H1 (cell line): ENCODE measurements at regions not wholly inside any gene's neighbourhood (a gene's known extent, or its start where the extent isn't known, plus 50 kb on each side); places are given as distances from the start of the nearest gene placed in this dataset.

Experiments used
- ASH2L ChIP-seq: fragments of 200-600, 300-600 bp; sonication (generic); IDR thresholded peaks from one replicate; pipeline ENCODE4 v1.7.1; 2017; ENCODE audit warnings: low read length
- BCL11A ChIP-seq, 2 experiments: IDR thresholded peaks; one replicate each; pipeline ENCODE4 v1.6.1; 2011; ENCODE audit warnings: low read depth in 2 of 2, low read length in 2 of 2, mild to moderate bottlenecking in 2 of 2
- FOSL1 ChIP-seq: IDR thresholded peaks from 2 replicates; pipeline ENCODE4 v1.6.1; 2011; ENCODE audit warnings: mild to moderate bottlenecking, low read depth, low read length, moderate library complexity; ENCODE audit not compliant: insufficient read depth
- GABPA ChIP-seq: IDR thresholded peaks from 2 replicates; pipeline ENCODE4 v1.6.1; 2011; ENCODE audit warnings: mild to moderate bottlenecking, low read length, moderate library complexity, borderline replicate concordance; ENCODE audit not compliant: insufficient read depth
- SIX5 ChIP-seq: IDR thresholded peaks from 2 replicates; pipeline ENCODE4 v1.6.1; 2011; ENCODE audit warnings: mild to moderate bottlenecking, low read depth, low read length
- TAF1 ChIP-seq: IDR thresholded peaks from 2 replicates; pipeline ENCODE4 v1.6.1; 2011; ENCODE audit warnings: mild to moderate bottlenecking, low read depth, low read length
- YY1 ChIP-seq: IDR thresholded peaks from 2 replicates; pipeline ENCODE4 v1.6.1; 2011; ENCODE audit warnings: low read depth, mild to moderate bottlenecking, low read length
- TF ChIP-seq, protein P1 (sequence below): fragments of 300-600 bp; sonication (generic); IDR thresholded peaks from 2 replicates; pipeline ENCODE4 v1.7.1; 2012; ENCODE audit warnings: low read length, moderate library complexity, mild to moderate bottlenecking, inconsistent platforms; ENCODE audit not compliant: insufficient replicate concordance

DNA sequence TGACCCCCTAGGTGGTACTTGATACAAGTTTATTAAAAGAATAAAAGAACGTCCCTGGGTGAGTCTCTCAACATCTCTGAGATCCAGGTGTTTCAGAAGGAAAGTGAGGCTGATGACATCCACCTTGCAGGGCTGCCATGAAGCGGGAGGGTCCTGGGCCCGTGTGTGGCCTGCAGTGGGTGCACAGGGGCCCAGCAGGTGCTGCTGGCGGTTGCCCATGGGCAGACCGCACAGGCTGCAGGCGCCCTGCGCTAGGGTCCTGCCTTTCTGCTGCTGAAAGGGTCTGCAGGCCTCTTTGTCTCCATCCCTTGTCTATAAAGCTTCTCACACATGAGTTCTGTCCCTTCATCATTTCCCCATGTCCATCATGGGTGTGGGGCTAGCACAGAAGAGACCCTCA lies 247.0 kb downstream of the TFCP2L1 start (continued):
- TF ChIP-seq, protein P1, sequence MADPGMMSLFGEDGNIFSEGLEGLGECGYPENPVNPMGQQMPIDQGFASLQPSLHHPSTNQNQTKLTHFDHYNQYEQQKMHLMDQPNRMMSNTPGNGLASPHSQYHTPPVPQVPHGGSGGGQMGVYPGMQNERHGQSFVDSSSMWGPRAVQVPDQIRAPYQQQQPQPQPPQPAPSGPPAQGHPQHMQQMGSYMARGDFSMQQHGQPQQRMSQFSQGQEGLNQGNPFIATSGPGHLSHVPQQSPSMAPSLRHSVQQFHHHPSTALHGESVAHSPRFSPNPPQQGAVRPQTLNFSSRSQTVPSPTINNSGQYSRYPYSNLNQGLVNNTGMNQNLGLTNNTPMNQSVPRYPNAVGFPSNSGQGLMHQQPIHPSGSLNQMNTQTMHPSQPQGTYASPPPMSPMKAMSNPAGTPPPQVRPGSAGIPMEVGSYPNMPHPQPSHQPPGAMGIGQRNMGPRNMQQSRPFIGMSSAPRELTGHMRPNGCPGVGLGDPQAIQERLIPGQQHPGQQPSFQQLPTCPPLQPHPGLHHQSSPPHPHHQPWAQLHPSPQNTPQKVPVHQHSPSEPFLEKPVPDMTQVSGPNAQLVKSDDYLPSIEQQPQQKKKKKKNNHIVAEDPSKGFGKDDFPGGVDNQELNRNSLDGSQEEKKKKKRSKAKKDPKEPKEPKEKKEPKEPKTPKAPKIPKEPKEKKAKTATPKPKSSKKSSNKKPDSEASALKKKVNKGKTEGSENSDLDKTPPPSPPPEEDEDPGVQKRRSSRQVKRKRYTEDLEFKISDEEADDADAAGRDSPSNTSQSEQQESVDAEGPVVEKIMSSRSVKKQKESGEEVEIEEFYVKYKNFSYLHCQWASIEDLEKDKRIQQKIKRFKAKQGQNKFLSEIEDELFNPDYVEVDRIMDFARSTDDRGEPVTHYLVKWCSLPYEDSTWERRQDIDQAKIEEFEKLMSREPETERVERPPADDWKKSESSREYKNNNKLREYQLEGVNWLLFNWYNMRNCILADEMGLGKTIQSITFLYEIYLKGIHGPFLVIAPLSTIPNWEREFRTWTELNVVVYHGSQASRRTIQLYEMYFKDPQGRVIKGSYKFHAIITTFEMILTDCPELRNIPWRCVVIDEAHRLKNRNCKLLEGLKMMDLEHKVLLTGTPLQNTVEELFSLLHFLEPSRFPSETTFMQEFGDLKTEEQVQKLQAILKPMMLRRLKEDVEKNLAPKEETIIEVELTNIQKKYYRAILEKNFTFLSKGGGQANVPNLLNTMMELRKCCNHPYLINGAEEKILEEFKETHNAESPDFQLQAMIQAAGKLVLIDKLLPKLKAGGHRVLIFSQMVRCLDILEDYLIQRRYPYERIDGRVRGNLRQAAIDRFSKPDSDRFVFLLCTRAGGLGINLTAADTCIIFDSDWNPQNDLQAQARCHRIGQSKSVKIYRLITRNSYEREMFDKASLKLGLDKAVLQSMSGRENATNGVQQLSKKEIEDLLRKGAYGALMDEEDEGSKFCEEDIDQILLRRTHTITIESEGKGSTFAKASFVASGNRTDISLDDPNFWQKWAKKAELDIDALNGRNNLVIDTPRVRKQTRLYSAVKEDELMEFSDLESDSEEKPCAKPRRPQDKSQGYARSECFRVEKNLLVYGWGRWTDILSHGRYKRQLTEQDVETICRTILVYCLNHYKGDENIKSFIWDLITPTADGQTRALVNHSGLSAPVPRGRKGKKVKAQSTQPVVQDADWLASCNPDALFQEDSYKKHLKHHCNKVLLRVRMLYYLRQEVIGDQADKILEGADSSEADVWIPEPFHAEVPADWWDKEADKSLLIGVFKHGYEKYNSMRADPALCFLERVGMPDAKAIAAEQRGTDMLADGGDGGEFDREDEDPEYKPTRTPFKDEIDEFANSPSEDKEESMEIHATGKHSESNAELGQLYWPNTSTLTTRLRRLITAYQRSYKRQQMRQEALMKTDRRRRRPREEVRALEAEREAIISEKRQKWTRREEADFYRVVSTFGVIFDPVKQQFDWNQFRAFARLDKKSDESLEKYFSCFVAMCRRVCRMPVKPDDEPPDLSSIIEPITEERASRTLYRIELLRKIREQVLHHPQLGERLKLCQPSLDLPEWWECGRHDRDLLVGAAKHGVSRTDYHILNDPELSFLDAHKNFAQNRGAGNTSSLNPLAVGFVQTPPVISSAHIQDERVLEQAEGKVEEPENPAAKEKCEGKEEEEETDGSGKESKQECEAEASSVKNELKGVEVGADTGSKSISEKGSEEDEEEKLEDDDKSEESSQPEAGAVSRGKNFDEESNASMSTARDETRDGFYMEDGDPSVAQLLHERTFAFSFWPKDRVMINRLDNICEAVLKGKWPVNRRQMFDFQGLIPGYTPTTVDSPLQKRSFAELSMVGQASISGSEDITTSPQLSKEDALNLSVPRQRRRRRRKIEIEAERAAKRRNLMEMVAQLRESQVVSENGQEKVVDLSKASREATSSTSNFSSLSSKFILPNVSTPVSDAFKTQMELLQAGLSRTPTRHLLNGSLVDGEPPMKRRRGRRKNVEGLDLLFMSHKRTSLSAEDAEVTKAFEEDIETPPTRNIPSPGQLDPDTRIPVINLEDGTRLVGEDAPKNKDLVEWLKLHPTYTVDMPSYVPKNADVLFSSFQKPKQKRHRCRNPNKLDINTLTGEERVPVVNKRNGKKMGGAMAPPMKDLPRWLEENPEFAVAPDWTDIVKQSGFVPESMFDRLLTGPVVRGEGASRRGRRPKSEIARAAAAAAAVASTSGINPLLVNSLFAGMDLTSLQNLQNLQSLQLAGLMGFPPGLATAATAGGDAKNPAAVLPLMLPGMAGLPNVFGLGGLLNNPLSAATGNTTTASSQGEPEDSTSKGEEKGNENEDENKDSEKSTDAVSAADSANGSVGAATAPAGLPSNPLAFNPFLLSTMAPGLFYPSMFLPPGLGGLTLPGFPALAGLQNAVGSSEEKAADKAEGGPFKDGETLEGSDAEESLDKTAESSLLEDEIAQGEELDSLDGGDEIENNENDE, result no peak
- no peak for TF ChIP-seq YY1
- no peak for TF ChIP-seq GABPA
- no peak for TF ChIP-seq ASH2L
- no peak for TF ChIP-seq FOSL1
- TF ChIP-seq SIX5, result no peak
- TF ChIP-seq BCL11A (IDR thresholded peaks at IDR 0.05; ENCODE audit: low read depth in 2 of 2, low read length in 2 of 2), result no peak
- TF ChIP-seq TAF1, result no peak
